ENCODE measurements at regions not wholly inside any gene's neighbourhood (a gene's known extent, or its start where the extent isn't known, plus 50 kb on each side); places are given as distances from the start of the nearest gene placed in this dataset.

DNA sequence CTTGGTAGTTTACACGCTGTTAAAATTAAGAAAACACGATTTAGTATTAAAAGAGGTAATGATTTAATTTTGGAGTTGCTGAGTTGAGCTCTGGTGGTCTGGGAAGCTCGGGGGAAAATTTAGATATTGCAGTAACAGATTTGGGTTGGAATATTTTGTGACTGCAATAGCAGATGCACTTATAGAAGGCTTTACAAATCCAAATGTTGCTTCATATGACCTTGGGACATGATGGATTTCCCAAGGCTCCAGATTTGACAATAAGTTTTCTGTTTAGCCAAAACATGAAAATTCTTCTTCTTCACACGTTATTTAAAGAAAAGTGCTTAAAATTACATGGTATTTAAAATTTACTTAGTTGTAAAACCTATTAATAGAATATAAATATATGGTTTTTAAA is 302.0 kb downstream of the SPRY1 start:
- TF ChIP-seq, protein P1, sequence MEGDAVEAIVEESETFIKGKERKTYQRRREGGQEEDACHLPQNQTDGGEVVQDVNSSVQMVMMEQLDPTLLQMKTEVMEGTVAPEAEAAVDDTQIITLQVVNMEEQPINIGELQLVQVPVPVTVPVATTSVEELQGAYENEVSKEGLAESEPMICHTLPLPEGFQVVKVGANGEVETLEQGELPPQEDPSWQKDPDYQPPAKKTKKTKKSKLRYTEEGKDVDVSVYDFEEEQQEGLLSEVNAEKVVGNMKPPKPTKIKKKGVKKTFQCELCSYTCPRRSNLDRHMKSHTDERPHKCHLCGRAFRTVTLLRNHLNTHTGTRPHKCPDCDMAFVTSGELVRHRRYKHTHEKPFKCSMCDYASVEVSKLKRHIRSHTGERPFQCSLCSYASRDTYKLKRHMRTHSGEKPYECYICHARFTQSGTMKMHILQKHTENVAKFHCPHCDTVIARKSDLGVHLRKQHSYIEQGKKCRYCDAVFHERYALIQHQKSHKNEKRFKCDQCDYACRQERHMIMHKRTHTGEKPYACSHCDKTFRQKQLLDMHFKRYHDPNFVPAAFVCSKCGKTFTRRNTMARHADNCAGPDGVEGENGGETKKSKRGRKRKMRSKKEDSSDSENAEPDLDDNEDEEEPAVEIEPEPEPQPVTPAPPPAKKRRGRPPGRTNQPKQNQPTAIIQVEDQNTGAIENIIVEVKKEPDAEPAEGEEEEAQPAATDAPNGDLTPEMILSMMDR (IDR thresholded peaks at IDR 0.05 in 8 of 11, conservative IDR thresholded peaks at IDR 0.05 in 3 of 11), result no peak
- no peak for TF ChIP-seq POLR2AphosphoS5 (IDR thresholded peaks at IDR 0.05)
